GM21737 (cell line): ENCODE measurements at regions not wholly inside any gene's neighbourhood (a gene's known extent, or its start where the extent isn't known, plus 50 kb on each side); places are given as distances from the start of the nearest gene placed in this dataset.

Source experiments
- ATAC-seq: cut with Tn5 transposase; IDR thresholded peaks from one replicate; pipeline ENCODE4 v1.9.1; 2021; ENCODE audit warnings: mild to moderate bottlenecking, moderate library complexity; ENCODE audit not compliant: unreplicated experiment

GRCh38 chr10:111784946-111785465 lies 398.6 kb downstream of the GPAM start:
- ATAC-seq: no peak

GRCh38 chr10:111785921-111786320 lies 397.6 kb downstream of the GPAM start:
- ATAC-seq: no peak

GRCh38 chr10:111789821-111790220 lies 393.7 kb downstream of the GPAM start:
- ATAC-seq: no peak

GRCh38 chr10:111801841-111802240 lies 381.7 kb downstream of the GPAM start:
- ATAC-seq: no peak

GRCh38 chr10:111804781-111805180 lies 378.8 kb downstream of the GPAM start:
- no peak for ATAC-seq

GRCh38 chr10:111811517-111811916 lies 372.0 kb downstream of the GPAM start:
- ATAC-seq: no peak

- no peak for ATAC-seq
These were observed 363.1 kb downstream of the GPAM start for GRCh38 chr10:111820471-111820870.

- no peak for ATAC-seq
These were observed 361.7 kb downstream of the GPAM start for GRCh38 chr10:111821871-111822270.

GRCh38 chr10:111822661-111823060 lies 360.9 kb downstream of the GPAM start:
- ATAC-seq: no peak

GRCh38 chr10:111824128-111824527 lies 359.4 kb downstream of the GPAM start:
- no peak for ATAC-seq

GRCh38 chr10:111830359-111830758 lies 353.2 kb downstream of the GPAM start:
- ATAC-seq: no peak

GRCh38 chr10:111831058-111831457 lies 352.5 kb downstream of the GPAM start:
- no peak for ATAC-seq

GRCh38 chr10:111833251-111833650 lies 350.3 kb downstream of the GPAM start:
- ATAC-seq: no peak

GRCh38 chr10:111835574-111835973 lies 348.0 kb downstream of the GPAM start:
- ATAC-seq: no peak

GRCh38 chr10:111836064-111836463 lies 347.5 kb downstream of the GPAM start:
- ATAC-seq: no peak

- no peak for ATAC-seq
These were observed 347.0 kb downstream of the GPAM start for GRCh38 chr10:111836571-111836970.

- ATAC-seq: no peak
These were observed 346.5 kb downstream of the GPAM start for GRCh38 chr10:111837086-111837485.

GRCh38 chr10:111837985-111838384 lies 345.6 kb downstream of the GPAM start:
- no peak for ATAC-seq

- no peak for ATAC-seq
These were observed 343.0 kb downstream of the GPAM start for GRCh38 chr10:111840546-111840945.

GRCh38 chr10:111852801-111853200 lies 330.8 kb downstream of the GPAM start:
- no peak for ATAC-seq

GRCh38 chr10:111856631-111857030 lies 326.9 kb downstream of the GPAM start:
- no peak for ATAC-seq

GRCh38 chr10:111865550-111865949 lies 318.0 kb downstream of the GPAM start:
- ATAC-seq: no peak

- ATAC-seq: no peak
These were observed 312.1 kb downstream of the GPAM start for GRCh38 chr10:111871458-111871857.

- no peak for ATAC-seq
These were observed 311.0 kb downstream of the GPAM start for GRCh38 chr10:111872591-111872990.
